Ascending aorta (tissue), 2 donors: ENCODE measurements at regions not wholly inside any gene's neighbourhood (a gene's known extent, or its start where the extent isn't known, plus 50 kb on each side); places are given as distances from the start of the nearest gene placed in this dataset.

Source experiments
- DNase-seq, 2 donors: peaks; one replicate each; pipeline ENCODE4 v3.0.0-alpha.2; 2019; ENCODE audit warnings: low spot score in 2 of 2
- H3K27ac ChIP-seq, 2 donors: fragments of 200-600 bp; sonication (generic); one replicate each; pipeline ENCODE4 v1.5.1; 2016 to 2017; ENCODE audit warnings: mild to moderate bottlenecking in 1 of 2
- H3K27me3 ChIP-seq: fragments of 200-600 bp; sonication (generic); one replicate; pipeline ENCODE4 v1.5.1; 2017
- H3K36me3 ChIP-seq, 2 donors: fragments of 200-600 bp; sonication (generic); one replicate each; pipeline ENCODE4 v1.5.1; 2016
- H3K4me1 ChIP-seq, 2 donors: fragments of 200-600 bp; sonication (generic); one replicate each; pipeline ENCODE4 v1.5.1; 2016 to 2017; ENCODE audit warnings: mild to moderate bottlenecking in 1 of 2
- H3K4me3 ChIP-seq, 2 donors: fragments of 200-600 bp; sonication (generic); one replicate each; pipeline ENCODE4 v1.5.1; 2016 to 2017; ENCODE audit warnings: mild to moderate bottlenecking in 1 of 2
- H3K9me3 ChIP-seq, 2 donors: fragments of 200-600 bp; sonication (generic); one replicate each; pipeline ENCODE4 v1.5.1; 2016
- CTCF ChIP-seq, 3 experiments: fragments of 200-600 bp in 2 of 3; fragments of 450-650 bp in 1 of 3; sonication (generic) in 2 of 3; IDR thresholded peaks; one replicate each; pipeline ENCODE4 v1.5.1; 2016 to 2019; ENCODE audit warnings: antibody characterized with exemption in 3 of 3, mild to moderate bottlenecking in 1 of 3, moderate library complexity in 1 of 3
- intact Hi-C: fragments of 100-400 bp; cut with DNase I; formaldehyde crosslinking; loops from one replicate; pipeline ENCODE4 v1.15.1; 2023

- Histone ChIP-seq H3K27me3 (no peaks in the 10 kb centered on the region), H3K27ac (no peak overlapping the region), H3K36me3 (no peaks in the 10 kb centered on the region), H3K4me1 (no peaks in the 10 kb centered on the region), H3K9me3 (peaks cover 0 to 15% of the 10 kb centered on the region in 2 donors), H3K4me3 (no peak overlapping the region)
- no peak for TF ChIP-seq CTCF (IDR thresholded peaks at IDR 0.05)
- intact Hi-C loops: no loop called here
- no peak for DNase-seq
Observed at GRCh38 chr2:11058129-11058528, 97.1 kb upstream of the SLC66A3 start.

GRCh38 chr2:11060376-11061169 lies 94.7 kb upstream of the SLC66A3 start:
- Histone ChIP-seq H3K4me1 (no peaks in the 10 kb centered on the region), H3K36me3 (no peaks in the 10 kb centered on the region), H3K27ac (no peak overlapping the region), H3K27me3 (no peaks in the 10 kb centered on the region), H3K9me3 (peaks cover 0 to 15% of the 10 kb centered on the region in 2 donors), H3K4me3 (no peak overlapping the region)
- TF ChIP-seq CTCF (IDR thresholded peaks at IDR 0.05): no peak
- no peak for DNase-seq
- intact Hi-C loops: no loop called here

GRCh38 chr2:11065833-11066485 lies 89.3 kb upstream of the SLC66A3 start:
- DNase-seq: no peak
- intact Hi-C loops: no loop called here
- Histone ChIP-seq H3K27ac (no peak overlapping the region), H3K9me3 (peaks cover 0 to 5% of the 10 kb centered on the region in 2 donors), H3K4me3 (no peak overlapping the region), H3K4me1 (no peaks in the 10 kb centered on the region), H3K36me3 (no peaks in the 10 kb centered on the region), H3K27me3 (no peaks in the 10 kb centered on the region)
- no peak for TF ChIP-seq CTCF (IDR thresholded peaks at IDR 0.05)

- Histone ChIP-seq H3K9me3 (no peaks in the 10 kb centered on the region), H3K36me3 (no peaks in the 10 kb centered on the region), H3K27me3 (no peaks in the 10 kb centered on the region), H3K4me3 (no peak overlapping the region), H3K27ac (no peak overlapping the region), H3K4me1 (no peaks in the 10 kb centered on the region)
- DNase-seq: no peak
- TF ChIP-seq CTCF (IDR thresholded peaks at IDR 0.05): no peak
- intact Hi-C loops: no loop called here
Observed at GRCh38 chr2:11067221-11068078, 87.8 kb upstream of the SLC66A3 start.

GRCh38 chr2:11068079-11068741 lies 87.1 kb upstream of the SLC66A3 start:
- Histone ChIP-seq H3K4me3 (no peak overlapping the region), H3K27me3 (no peaks in the 10 kb centered on the region), H3K9me3 (no peaks in the 10 kb centered on the region), H3K36me3 (no peaks in the 10 kb centered on the region), H3K4me1 (no peaks in the 10 kb centered on the region), H3K27ac (no peak overlapping the region)
- TF ChIP-seq CTCF (IDR thresholded peaks at IDR 0.05): no peak
- no peak for DNase-seq
- intact Hi-C loops: no loop called here
